ENCODE measurements at regions not wholly inside any gene's neighbourhood (a gene's known extent, or its start where the extent isn't known, plus 50 kb on each side); places are given as distances from the start of the nearest gene placed in this dataset.

DNA sequence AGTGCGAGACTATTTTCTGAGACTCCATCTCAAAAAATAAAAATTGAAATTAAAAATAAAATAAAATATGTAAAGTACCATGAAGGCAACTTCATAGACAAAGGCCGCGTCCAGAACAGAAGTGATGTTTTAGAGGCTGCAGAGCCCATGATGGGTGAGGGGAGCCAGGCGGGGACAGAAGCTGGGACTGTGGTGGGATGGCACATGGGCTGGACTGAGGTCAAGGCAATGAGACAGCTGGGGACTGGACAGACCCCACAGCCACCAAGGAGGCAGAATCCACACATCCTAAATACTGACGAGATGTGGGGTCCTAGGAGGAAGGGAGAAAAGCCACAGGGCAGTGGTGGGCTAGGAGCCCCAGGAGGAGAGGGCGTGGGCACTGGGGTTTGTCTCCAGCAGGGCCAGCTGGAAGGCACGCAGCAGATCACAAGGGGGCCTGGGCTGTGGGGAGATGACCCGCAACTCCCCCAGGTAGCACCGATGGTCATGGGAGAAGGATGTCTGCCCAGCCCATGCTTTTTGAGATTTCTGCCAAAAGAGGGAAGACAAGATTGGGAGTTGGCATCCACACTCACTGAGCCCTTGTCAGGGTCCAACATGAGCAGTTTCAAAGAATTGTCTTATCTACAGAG, 74.3 kb downstream of the KCNF1 start:
- no peak for DNase-seq

DNA sequence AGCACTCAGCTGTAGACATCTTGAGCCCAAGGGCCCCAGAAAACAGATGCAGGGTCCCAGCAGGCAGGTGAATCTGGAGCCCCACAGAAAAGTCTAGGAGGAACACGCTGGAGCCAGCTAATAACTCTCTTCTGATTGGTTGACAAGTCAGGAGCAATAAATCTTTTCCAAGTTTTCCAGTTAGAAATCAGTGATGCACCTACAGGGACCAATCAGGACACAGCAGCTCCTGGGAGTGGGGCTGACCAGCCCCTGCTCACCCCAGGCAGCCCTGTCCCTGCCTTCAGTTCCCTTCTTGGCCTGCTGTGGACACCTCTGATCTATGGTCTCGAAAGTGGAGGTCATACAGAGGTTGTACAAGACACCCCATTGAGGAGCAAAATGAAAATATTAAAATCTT, 75.7 kb downstream of the KCNF1 start:
- no peak for DNase-seq

DNA sequence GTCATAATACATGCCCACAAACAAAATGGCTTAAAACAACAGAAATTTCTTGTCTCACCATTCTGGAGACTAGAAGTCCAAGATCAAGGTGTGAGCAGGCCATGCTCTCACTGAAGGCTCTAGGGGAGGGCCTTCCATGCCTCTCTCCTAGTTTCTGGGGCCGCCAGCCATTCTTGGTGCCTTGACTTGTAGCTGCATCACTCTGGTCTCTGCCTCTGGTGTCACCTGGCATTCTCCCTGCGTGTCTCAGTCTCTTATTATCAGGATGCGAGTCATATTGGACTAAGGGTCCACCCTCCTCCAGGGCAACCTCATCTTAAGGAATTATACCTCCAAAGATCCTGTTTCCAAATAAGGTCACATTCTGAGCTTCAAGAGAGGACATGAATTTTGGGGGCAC, 76.1 kb downstream of the KCNF1 start:
- no peak for DNase-seq

- no peak for DNase-seq
These were observed 77.4 kb downstream of the KCNF1 start for GRCh38 chr2:10989151-10989550.

DNA sequence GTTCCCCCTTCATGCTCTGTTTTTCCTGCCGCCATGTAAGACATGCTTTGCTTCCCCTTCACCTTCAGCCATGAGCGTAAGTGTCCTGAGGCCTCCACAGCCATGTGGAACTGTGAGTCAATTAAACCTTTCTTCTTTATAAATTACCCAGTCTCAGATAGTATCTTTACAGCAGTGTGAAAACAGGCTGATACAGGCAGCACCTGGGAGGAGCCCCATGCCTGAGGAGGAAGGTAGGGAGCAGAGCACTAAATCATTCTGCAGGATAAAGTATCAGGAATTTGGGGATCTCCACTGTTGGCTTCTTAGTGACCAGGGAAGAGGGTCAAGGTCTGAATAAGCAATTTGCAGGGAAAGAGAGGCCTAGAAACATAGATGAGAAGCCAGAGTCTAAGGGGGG, 78.0 kb downstream of the KCNF1 start:
- no peak for DNase-seq

- DNase-seq = no peak
These were observed 78.9 kb downstream of the KCNF1 start for GRCh38 chr2:10990561-10991111.

- no peak for DNase-seq
These were observed 80.5 kb downstream of the KCNF1 start for GRCh38 chr2:10992023-10992791.

- DNase-seq = no peak
These were observed 81.3 kb downstream of the KCNF1 start for GRCh38 chr2:10993001-10993481.

DNA sequence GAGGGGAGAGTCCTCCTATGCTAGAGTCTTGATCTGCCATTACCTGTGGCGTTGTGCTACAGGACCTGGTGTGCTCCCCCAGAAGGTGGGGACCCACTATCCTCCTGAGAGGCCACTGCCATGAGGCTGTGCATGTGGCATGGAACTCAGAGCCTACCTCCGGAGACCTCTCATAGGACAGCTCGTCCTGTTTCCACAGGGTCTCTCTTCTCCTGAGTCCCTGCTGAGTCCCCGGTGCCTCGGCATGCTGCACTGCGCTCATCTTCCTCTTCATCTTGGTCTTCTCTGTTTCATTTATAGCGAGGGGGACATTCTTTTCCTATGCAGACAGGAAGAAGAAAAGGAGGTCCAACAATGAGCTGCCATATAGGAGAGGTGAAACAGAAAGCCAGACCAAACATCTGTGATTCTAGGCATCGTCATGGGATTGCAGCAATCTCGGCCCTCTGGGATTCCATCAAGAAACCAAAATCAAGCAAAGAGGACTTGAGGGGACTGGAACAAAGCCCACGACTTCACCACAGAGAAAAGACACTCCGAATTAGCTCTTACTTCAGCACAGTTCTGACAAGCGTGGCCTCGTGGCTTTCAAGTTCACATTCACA, 83.7 kb downstream of the KCNF1 start:
- no peak for DNase-seq

DNA sequence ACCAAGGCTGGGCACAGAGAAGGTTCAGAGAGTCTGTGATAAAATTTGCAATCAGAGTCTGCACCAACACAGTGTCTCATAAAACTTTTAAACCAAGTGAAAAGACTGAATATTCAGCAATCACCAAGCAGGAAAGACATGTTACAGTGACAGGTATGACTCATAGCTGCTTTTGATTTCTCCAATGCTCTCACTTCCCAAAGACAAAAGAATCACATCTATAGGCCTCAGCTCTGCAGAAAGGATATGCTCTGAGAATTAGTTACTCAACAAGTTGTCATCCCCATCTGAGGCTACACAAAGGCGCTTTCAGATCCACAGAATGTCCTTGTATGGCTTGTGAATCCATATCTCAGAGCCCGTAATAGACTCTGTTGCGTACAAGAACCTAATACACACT, 92.5 kb downstream of the KCNF1 start:
- DNase-seq = no peak

GRCh38 chr2:11005032-11005431, 93.3 kb downstream of the KCNF1 start:
- DNase-seq = no peak

DNA sequence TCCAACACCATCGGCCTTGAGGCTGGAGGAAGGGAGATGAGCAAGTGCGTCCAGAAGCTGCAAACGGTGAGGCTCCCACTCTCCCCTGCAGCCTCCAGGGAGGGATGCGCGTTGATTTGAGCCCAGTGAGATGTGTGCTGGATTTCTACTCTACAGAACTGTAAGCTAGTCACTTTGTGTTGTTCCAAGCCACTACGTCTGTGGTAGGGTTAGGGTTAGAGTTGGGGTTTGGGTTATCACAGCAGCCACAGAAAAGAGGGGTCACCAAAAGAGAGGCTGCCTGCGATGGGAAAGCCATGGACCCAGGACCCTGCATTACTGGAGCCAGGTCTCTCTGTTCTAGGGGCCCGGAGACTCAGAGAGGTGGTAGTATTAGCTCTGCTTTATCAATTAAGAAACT, 94.5 kb downstream of the KCNF1 start:
- no peak for DNase-seq

GRCh38 chr2:11007331-11008264, 95.9 kb downstream of the KCNF1 start:
- no peak for DNase-seq

GRCh38 chr2:11008773-11009172, 97.0 kb downstream of the KCNF1 start:
- no peak for DNase-seq

DNA sequence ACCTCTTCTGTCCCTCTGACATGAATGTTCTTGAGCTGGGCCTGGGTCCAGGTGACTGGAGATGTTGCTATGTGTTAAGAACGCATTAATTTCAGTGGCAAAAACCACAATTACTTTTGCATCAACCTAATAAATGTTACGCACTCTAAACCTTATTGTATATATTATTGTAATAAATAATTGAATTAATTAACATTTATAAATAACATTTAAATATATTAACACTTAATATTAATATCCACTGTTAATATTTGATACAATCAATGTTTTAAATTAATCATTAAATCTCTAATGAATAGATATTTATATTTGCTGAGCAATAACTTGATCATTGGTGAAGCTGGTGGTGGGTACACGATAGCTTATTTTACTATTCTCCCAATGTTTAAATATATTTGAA, 97.4 kb downstream of the KCNF1 start:
- DNase-seq = no peak

DNA sequence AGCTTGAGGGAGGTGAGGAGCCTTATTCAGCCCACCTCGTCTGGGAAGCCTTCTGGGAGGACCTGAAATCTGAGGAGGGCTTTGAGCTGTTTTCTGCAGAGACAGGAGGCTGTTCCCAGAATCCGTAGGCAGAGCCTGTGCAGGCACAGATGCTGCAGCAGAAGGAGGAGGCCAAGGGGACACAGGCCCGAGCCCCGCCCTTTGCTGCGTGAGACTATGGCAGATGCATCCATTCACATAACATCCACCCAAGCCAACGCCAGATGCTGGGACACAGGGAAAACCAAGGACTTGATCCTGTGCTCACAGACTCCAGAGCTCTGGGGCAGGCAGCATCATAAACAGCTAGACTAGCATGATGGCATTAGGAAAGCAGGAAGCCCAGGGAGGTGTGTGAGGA, 98.2 kb downstream of the KCNF1 start:
- DNase-seq = peak in 1 of 2 donors; percentile 32

GRCh38 chr2:11011359-11011758, 99.6 kb downstream of the KCNF1 start:
- no peak for DNase-seq

GRCh38 chr2:11012131-11012693, 100.5 kb downstream of the KCNF1 start:
- DNase-seq = no peak

DNA sequence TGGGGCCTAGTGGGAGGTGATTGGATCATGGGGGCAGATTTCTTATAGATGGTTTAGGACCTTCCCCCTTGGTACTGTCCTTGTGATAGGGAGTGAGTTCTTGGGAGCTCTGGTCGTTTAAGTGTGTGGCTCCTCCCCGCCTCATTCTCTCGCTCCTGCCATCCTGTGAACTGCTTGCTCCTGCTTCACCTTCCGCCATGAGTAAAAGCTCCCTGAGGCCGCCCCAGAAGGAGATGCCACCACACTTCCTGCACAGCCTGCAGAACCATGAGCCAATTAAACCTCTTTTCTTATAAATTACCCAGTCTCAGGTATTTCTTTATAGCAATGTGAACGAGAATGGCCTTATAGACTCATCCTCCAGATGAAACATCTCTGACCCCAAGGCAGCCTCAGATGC, 101.5 kb downstream of the KCNF1 start:
- no peak for DNase-seq

DNA sequence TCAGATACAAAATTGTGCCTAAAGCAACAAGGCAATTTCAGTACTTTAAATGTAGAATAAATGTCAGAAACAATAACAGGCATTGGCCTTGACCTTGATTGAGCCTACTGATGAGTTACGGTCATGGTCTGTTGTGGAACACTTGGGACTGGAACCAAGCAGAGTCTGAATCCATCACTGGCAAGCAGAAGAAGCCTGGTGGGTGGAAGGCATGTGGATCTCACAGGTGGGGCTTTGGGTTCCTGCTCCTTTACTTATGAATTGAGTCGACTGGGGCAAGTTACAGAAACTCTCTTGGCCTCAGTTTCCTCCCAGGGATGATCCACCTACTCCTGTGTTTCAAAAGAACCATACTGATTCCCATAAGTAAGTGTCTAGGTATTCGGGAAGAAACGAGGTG, 102.3 kb downstream of the KCNF1 start:
- DNase-seq = no peak

DNA sequence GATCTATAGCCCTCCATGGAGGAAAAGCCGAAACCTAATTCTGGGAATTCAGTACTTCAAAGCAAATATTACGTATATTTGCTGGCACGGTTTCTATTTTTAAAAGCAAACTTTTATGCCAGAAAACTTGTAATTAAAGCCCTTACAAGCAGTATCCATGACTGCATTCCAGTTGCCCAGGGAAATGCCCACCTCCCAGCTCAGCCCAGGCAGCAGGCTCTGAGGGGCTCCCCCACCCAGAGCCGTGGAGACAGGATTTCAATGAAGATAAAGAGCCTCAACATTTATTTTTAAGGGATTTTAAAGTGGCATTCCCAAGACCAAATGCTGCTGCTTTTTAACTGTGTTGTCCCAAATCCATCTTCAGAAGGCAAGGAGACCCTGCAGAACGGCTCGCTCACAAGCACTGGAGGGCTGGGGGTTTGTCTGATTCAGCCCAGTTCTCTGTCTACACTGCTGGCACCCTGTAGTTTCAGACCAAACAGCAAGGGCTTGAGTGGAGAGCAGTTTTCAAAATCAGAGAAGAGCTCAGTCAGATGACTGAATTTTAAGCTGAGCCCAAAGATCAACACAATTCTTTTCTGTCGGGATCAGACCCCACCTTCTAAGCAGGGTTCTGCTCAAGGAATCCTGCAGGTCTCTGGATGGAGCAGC, 105.1 kb downstream of the KCNF1 start:
- DNase-seq = no peak

DNA sequence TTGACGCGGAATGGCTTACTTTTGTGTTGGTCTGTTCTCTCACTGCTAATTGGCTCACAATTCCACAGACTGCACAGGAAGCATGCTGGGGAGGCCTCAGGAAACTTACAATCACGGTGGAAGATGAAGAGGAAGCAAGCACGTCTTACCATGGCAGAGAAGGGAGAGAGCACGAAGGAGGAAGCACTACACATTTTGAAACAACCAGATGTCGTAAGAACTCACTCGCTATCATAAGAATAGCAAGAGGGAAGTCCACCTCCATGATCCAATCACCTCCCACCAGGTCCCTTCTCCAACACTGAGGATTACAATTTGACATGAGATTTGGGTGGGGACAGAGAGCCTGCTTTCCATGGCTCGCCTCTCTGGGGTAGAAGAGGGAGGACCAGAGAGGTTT, 106.2 kb downstream of the KCNF1 start:
- no peak for DNase-seq

Measured in hippocampal formation (tissue), 2 donors.